CD4-positive, CD25-positive, alpha-beta regulatory T cell (primary cell): ENCODE measurements at regions not wholly inside any gene's neighbourhood (a gene's known extent, or its start where the extent isn't known, plus 50 kb on each side); places are given as distances from the start of the nearest gene placed in this dataset.

ENCODE experiments used
- ATAC-seq, 2 donors: fragments of 150-1000 bp; cut with Tn5 transposase; one replicate each; pipeline ENCODE4 v1.10.0; 2021; ENCODE audit warnings: low read depth in 2 of 2, moderate number of reproducible peaks in 2 of 2, moderate library complexity in 1 of 2
- DNase-seq, 3 donors: peaks; one replicate each; pipeline versions ENCODE4 v3.0.0 to v3.0.0-alpha.2; 2012 to 2022; ENCODE audit warnings: mixed read lengths in 1 of 3
- H3K27ac ChIP-seq: one replicate; pipeline ENCODE4 v1.7.0; 2013; ENCODE audit warnings: mild to moderate bottlenecking, low read length; ENCODE audit not compliant: insufficient read depth, poor library complexity, severe bottlenecking
- H3K27me3 ChIP-seq: one replicate; pipeline ENCODE4 v1.7.0; 2013; ENCODE audit warnings: low read length; ENCODE audit not compliant: control insufficient read depth, insufficient read depth
- H3K36me3 ChIP-seq: one replicate; pipeline ENCODE4 v1.7.0; 2013; ENCODE audit warnings: mild to moderate bottlenecking, low read length, moderate library complexity; ENCODE audit not compliant: control insufficient read depth, insufficient read depth
- H3K4me1 ChIP-seq: 2 replicates; pipeline ENCODE4 v1.7.0; 2013; ENCODE audit warnings: mild to moderate bottlenecking, low read length; ENCODE audit not compliant: insufficient read depth, control insufficient read depth, poor library complexity, severe bottlenecking
- H3K4me3 ChIP-seq: one replicate; pipeline ENCODE4 v1.7.0; 2013; ENCODE audit warnings: low read depth, mild to moderate bottlenecking, low read length, moderate library complexity
- H3K9me3 ChIP-seq, 2 experiments: 1 replicate in 1 of 2; 2 replicates in 1 of 2; pipeline ENCODE4 v1.7.0; 2013; ENCODE audit warnings: low read length in 2 of 2, mild to moderate bottlenecking in 1 of 2, moderate library complexity in 1 of 2; ENCODE audit not compliant: control insufficient read depth in 2 of 2
- H3K27ac Mint-ChIP-seq, 3 donors: one replicate each; pipeline ENCODE4 v1.8.0; 2020 to 2022; ENCODE audit warnings: mild to moderate bottlenecking in 3 of 3, mixed read lengths in 3 of 3, moderate library complexity in 2 of 3
- H3K27me3 Mint-ChIP-seq: one replicate; pipeline ENCODE4 v1.8.0; 2022; ENCODE audit warnings: mild to moderate bottlenecking, mixed read lengths
- H3K36me3 Mint-ChIP-seq: one replicate; pipeline ENCODE4 v1.8.0; 2020; ENCODE audit warnings: mixed read lengths
- H3K4me1 Mint-ChIP-seq, 4 donors: one replicate each; pipeline ENCODE4 v1.8.0; 2020 to 2022; ENCODE audit warnings: mixed read lengths in 4 of 4, mild to moderate bottlenecking in 1 of 4
- H3K4me3 Mint-ChIP-seq, 4 donors: one replicate each; pipeline ENCODE4 v1.8.0; 2020 to 2022; ENCODE audit warnings: mild to moderate bottlenecking in 4 of 4, mixed read lengths in 4 of 4, moderate library complexity in 3 of 4
- H3K9me3 Mint-ChIP-seq, 7 donors: one replicate each; pipeline ENCODE4 v1.8.0; 2020 to 2022; ENCODE audit warnings: mixed read lengths in 7 of 7, mild to moderate bottlenecking in 3 of 7, moderate library complexity in 2 of 7

GRCh38 chr7:48742079-48742798, 182.1 kb upstream of the CDC14C start:
- no peaks in the 10 kb centered on the region for H3K4me1 Mint-ChIP-seq
- H3K36me3 Mint-ChIP-seq, result no peaks in the 10 kb centered on the region
- H3K4me3 Mint-ChIP-seq, result no peak overlapping the region
- ATAC-seq, result no peak
- Histone ChIP-seq H3K4me3 (no peak overlapping the region), H3K27ac (no peak overlapping the region), H3K36me3 (no peaks in the 10 kb centered on the region), H3K9me3 (peaks cover 2 to 11% of the 10 kb centered on the region in 2 experiments), H3K4me1 (no peaks in the 10 kb centered on the region), H3K27me3 (no peaks in the 10 kb centered on the region)
- no peak overlapping the region for H3K27ac Mint-ChIP-seq
- no peak for DNase-seq
- peaks cover 2 to 21% (median 10%) of the 10 kb centered on the region in 7 donors for H3K9me3 Mint-ChIP-seq
- H3K27me3 Mint-ChIP-seq, result no peaks in the 10 kb centered on the region

DNA sequence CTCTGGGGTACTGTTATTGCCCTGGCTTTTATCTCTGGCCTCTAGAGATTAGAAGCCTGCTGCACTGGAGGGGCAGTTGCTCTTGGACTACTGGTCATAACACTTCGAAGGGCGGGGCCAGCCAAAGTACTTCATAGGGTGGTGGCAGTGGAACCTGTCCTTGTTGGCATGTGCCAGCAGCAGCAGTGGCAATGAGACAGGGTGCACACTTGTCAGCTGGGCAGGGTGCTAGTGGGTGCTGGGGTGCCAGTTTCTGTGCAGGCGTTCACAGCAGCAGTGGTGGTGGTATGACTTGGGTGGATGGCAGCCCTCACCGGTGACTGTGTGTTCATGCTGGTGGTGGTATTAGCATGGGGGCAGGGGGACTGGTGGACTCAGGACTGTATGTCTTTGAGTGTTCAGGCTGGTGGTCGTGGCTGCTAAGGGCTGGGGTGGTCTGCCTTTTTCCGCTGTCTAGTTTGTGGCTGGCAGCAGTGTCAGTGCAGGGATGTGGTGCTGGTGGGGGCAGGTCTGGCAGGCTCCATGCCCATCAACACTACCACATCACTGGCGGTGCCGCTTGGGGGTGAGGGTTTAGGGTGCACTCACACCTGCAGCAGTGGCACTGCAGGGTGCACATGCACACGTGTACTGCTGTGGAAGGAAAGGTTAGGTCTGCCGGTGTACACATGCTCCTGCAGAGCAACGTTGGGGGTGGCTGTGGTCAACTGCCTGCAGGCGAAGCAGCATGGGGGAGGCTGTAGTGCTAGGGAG, 176.1 kb upstream of the CDC14C start:
- DNase-seq (no peak), ATAC-seq (no peak)
- Mint-ChIP-seq H3K36me3 (no peaks in the 10 kb centered on the region), H3K27me3 (no peaks in the 10 kb centered on the region), H3K9me3 (peaks cover 0 to 5% (median 0%) of the 10 kb centered on the region in 7 donors), H3K27ac (no peak overlapping the region), H3K4me1 (no peaks in the 10 kb centered on the region), H3K4me3 (no peak overlapping the region)
- no peaks in the 10 kb centered on the region for H3K4me1 ChIP-seq
- no peaks in the 10 kb centered on the region for H3K36me3 ChIP-seq
- no peak overlapping the region for H3K4me3 ChIP-seq
- no peaks in the 10 kb centered on the region for H3K9me3 ChIP-seq
- no peaks in the 10 kb centered on the region for H3K27me3 ChIP-seq
- no peak overlapping the region for H3K27ac ChIP-seq

- Mint-ChIP-seq H3K9me3 (peaks cover 0 to 4% (median 2%) of the 10 kb centered on the region in 7 donors), H3K4me3 (no peak overlapping the region), H3K4me1 (no peaks in the 10 kb centered on the region), H3K27ac (no peak overlapping the region), H3K27me3 (no peaks in the 10 kb centered on the region), H3K36me3 (no peaks in the 10 kb centered on the region)
- DNase-seq, result no peak
- H3K4me1 ChIP-seq, result no peaks in the 10 kb centered on the region
- H3K36me3 ChIP-seq, result no peaks in the 10 kb centered on the region
- H3K27ac ChIP-seq, result no peak overlapping the region
- ATAC-seq, result no peak
- H3K9me3 ChIP-seq, result no peaks in the 10 kb centered on the region
- H3K27me3 ChIP-seq, result no peaks in the 10 kb centered on the region
- H3K4me3 ChIP-seq, result no peak overlapping the region
Observed at GRCh38 chr7:48755061-48755555, 169.2 kb upstream of the CDC14C start.

GRCh38 chr7:48759431-48760080, 164.8 kb upstream of the CDC14C start:
- H3K4me3 ChIP-seq, result no peak overlapping the region

DNA sequence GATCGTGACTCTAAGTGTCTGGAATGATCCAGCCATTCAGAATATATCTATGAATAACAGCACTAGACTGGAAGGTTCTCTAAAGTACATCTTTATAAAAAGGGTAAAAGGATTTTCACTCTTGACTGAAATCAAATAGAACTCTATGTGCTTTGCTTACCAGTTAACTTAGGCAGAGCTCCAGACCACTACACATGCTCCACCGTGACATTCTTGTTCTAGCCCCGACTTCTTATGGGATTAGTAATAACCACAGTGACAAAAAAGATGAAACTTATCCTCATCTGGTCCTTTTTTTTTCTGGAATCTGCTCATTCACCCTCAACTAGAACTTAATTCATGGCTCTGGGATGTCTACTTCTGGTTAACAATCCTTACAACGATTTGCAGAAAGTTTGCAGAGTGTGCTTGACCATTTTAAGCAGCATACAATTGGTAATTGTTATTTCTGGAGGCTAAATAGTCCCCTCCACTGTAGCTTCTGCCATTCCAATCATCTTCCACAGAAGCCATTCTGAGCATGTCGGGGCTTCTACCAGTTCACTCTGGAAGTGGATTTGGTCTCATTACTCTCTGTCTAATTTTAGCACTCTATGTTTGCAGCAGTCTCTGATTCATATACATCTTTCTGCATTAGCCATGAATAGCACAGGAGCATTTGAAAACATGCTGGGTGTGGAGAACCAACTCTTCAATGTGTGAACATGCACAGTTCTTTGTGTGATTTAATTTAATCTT, 163.7 kb upstream of the CDC14C start:
- Mint-ChIP-seq H3K36me3 (no peaks in the 10 kb centered on the region), H3K4me1 (no peaks in the 10 kb centered on the region), H3K4me3 (no peak overlapping the region), H3K27ac (no peak overlapping the region), H3K27me3 (no peaks in the 10 kb centered on the region), H3K9me3 (peaks cover 0 to 20% (median 4%) of the 10 kb centered on the region in 7 donors)
- ATAC-seq (no peak), DNase-seq (no peak)
- Histone ChIP-seq H3K36me3 (no peaks in the 10 kb centered on the region), H3K27me3 (no peaks in the 10 kb centered on the region), H3K4me3 (no peak overlapping the region), H3K9me3 (no peaks in the 10 kb centered on the region), H3K27ac (no peak overlapping the region), H3K4me1 (no peaks in the 10 kb centered on the region)

More at GRCh38 chr7:48759431-48760080, 164.8 kb upstream of the CDC14C start:
- H3K27ac Mint-ChIP-seq, result no peak overlapping the region
- H3K36me3 ChIP-seq, result no peaks in the 10 kb centered on the region
- DNase-seq, result no peak
- H3K36me3 Mint-ChIP-seq, result no peaks in the 10 kb centered on the region
- no peak overlapping the region for H3K4me3 Mint-ChIP-seq
- no peaks in the 10 kb centered on the region for H3K27me3 ChIP-seq
- peaks cover 0 to 17% (median 4%) of the 10 kb centered on the region in 7 donors for H3K9me3 Mint-ChIP-seq
- no peaks in the 10 kb centered on the region for H3K27me3 Mint-ChIP-seq
- H3K27ac ChIP-seq, result no peak overlapping the region
- H3K4me1 Mint-ChIP-seq, result no peaks in the 10 kb centered on the region
- no peaks in the 10 kb centered on the region for H3K4me1 ChIP-seq
- H3K9me3 ChIP-seq, result no peaks in the 10 kb centered on the region
- ATAC-seq, result no peak

DNA sequence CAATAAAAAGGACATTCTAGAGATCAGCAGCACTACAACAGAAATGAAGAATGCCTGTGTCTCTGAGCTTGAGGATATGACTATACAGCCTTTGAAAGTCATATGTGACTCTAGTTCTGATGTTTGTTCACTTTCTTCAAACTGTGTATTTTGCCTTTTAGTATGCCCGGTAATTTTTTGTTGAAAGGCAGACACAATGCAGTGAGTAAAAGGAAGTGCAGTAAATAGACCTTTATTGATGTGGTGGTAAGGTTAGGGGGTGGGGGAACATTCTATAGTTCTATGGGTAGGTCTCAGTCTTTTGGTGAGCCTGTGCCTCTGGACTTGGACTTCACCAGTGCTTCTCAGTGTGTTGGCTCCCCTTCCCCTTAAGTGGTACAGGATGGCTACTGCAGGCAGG, 143.5 kb upstream of the CDC14C start:
- no peak for DNase-seq
- Mint-ChIP-seq H3K4me3 (no peak overlapping the region), H3K27ac (no peak overlapping the region), H3K9me3 (peaks cover 0 to 13% (median 4%) of the 10 kb centered on the region in 7 donors), H3K36me3 (no peaks in the 10 kb centered on the region), H3K27me3 (no peaks in the 10 kb centered on the region), H3K4me1 (peaks cover 0 to 2% (median 0%) of the 10 kb centered on the region in 4 donors)
- no peaks in the 10 kb centered on the region for H3K36me3 ChIP-seq
- no peak for ATAC-seq
- H3K9me3 ChIP-seq, result peaks cover 0 to 2% of the 10 kb centered on the region in 2 experiments
- no peaks in the 10 kb centered on the region for H3K4me1 ChIP-seq
- no peaks in the 10 kb centered on the region for H3K27me3 ChIP-seq
- H3K4me3 ChIP-seq, result no peak overlapping the region
- no peak overlapping the region for H3K27ac ChIP-seq

DNA sequence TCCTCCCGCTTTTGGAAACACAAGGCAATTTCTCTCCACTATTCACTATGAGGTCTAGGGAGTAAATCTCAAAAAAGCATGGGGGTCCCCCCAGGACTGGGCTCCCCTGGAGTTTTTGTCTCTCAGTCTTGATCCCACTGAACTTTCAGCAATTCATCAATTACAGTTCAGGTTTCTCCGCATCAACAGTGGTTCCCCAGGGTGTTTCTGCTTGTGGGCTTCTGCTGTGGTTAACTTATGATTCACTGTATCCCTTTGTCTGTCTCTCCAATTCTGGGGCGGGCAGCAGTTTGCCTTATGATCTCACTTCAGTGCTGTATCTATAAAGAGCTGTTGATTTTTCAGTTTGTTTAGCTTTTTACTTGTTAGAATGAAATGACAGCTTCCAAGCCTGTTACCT, 142.6 kb upstream of the CDC14C start:
- Histone ChIP-seq H3K36me3 (no peaks in the 10 kb centered on the region), H3K9me3 (peaks cover 0 to 2% of the 10 kb centered on the region in 2 experiments), H3K27ac (no peak overlapping the region), H3K4me1 (no peaks in the 10 kb centered on the region), H3K27me3 (no peaks in the 10 kb centered on the region), H3K4me3 (no peak overlapping the region)
- Mint-ChIP-seq H3K36me3 (peaks cover 2% of the 10 kb centered on the region), H3K4me3 (no peak overlapping the region), H3K27ac (no peak overlapping the region), H3K9me3 (peaks cover 0 to 17% (median 6%) of the 10 kb centered on the region in 7 donors), H3K27me3 (no peaks in the 10 kb centered on the region), H3K4me1 (peaks cover 0 to 2% (median 0%) of the 10 kb centered on the region in 4 donors)
- ATAC-seq, result no peak
- no peak for DNase-seq
